DMS 273 (cell line): ENCODE measurements at regions not wholly inside any gene's neighbourhood (a gene's known extent, or its start where the extent isn't known, plus 50 kb on each side); places are given as distances from the start of the nearest gene placed in this dataset.

Experiments used
- DNase-seq: peaks from one replicate; lab custom pipeline; 2025; ENCODE audit not compliant: unreplicated experiment; lab: John Stamatoyannopoulos, UW

DNA sequence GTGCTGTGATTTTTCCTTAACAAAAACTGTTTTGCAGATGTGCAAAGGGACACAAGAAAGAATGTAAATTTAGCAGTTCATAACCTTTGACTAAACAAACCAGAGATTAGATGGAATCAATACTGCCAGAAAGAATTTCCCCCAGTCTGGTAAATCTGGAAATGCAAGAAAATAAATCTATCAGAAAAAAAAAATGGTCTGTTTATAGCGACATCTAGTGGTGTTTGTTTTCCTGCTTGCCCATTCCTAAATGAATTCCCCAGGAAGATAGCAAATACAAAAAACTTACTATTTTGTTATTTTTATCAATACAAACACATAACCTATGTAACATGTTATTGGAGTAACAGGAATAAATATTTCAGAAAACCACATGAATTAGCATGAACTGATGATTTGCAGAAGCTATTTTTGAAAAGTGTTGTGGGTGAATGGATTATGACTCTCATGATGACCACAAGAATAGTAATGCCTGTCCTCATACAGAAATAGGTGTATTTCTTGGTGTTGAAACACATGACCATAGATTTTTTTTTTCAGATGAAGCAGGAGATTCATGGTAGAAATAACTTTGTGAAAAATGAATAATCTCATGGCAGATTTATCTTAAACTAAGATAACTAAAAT, 1703.8 kb downstream of the MAT2B start:
- peak; percentile 36 for DNase-seq

DNA sequence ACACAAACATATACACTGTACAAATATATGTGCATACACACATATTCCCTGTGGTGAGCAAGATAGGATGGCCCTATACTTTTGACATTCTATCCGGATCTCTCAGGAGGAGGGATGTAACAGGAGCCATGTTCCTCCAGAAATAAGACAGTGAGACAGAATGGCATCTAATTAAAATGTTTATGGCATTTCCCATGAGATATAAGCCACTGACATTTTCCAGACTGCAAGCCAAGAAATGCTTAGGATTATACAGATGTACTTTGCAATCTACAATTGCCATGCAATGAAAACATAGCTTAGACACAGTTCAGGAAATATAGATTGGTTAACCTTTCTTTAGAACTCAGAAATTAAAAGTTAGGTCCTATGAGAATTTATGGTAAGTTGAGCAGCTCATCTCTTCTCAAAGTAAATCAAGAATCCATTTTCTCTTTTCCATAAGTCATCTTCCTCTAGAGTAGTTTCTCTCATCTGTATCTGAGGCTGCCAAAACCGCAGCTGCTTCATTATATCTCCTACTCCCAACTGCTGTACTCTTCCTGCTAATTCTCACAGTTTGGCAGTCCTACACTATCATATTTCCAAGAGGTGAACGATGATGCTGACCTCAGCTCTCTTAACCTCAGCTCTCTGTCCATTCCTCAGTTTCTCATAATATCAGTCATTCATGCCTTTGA, 1719.1 kb downstream of the MAT2B start:
- no peak for DNase-seq

DNA sequence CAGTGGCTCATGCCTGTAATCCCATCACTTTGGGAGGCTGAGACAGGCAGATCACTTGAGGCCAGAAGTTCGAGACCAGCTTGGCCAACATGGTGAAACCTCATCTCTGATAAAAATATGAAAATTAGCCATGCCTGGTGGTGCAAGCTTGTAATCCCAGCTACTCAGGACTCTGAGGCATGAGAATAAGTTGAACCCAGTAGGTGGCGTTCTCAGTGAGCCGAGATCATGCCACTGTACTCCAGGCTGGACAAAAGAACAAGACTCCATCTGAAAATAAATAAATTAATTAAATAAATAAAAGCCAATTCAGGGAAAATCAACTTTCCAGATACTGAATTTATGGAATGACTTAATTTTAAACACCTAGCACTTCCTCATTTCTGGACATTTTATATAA, 1722.1 kb downstream of the MAT2B start:
- DNase-seq = no peak

DNA sequence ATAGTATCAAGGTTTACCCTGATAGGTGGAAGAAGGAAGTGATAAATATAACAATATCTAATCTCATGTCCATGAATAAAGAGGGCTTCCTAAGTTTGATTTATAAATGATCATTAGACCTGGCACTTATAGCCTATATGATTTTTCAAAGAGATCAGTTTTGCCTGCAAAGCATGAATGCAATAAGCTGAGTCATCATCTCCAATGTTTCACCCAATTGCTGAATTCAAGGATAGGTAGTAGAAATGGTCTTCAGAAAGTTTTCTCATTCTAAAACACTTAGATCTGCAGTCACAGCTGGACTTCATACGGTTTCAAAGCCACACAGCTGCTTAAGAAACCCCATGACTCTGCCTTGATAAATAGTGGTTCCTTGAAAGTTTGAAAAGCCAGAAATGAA, 1722.8 kb downstream of the MAT2B start:
- no peak for DNase-seq

DNA sequence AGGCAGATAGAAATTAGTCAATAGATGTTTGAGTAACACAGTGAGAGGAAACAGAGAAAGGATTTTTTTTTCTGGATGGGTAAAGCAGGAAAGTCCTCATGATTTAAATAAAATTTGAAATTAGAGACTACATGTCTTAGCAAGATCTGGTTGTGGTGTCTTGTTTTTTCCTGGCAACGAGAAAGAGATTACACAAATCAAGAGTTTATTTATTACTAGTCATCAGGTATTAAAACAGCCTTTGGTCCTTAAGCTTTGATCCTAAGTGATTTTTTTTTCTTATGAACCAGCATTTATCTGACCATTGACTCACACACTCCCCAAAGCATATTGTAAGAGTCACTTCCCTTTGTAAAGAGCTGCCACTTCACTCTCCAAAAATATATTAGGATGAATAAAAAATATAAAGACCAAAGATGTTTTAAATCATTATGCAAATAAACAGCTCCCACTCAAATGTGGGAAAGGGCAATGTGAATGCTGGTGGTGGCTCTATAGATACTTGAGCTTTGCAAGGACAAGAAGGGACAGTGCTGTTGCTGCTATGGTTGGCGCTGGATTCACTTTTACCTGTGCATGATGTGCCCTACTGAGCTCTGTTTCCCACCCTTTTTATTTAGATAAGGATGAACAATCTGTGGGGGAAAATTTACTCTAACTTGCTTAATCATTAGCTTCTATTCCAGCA, 1726.5 kb downstream of the MAT2B start:
- DNase-seq = no peak

DNA sequence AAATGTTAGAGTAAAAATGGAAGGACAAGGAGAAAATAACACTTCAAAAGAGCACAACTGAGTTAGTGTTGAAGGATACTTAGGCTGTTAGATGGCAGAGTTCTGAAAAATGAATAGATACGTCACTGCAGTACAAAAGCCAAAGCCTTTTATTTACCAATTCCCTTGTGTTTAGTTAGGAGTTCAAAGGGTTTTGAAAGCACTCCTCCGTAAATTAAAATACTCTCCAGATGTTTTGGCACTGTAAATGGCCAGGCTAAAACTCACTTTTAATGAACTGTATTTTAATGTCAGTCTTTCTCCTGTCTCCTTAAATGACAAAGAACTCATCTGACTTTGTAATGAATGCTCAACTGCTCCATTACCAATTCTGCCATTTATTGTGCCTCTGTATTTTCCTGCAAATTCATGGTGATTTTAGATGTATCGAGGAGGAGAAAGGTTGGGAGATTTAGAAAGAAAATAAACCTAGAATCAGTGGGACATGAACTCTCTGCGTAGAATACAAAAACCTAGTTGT, 1727.2 kb downstream of the MAT2B start:
- no peak for DNase-seq

DNA sequence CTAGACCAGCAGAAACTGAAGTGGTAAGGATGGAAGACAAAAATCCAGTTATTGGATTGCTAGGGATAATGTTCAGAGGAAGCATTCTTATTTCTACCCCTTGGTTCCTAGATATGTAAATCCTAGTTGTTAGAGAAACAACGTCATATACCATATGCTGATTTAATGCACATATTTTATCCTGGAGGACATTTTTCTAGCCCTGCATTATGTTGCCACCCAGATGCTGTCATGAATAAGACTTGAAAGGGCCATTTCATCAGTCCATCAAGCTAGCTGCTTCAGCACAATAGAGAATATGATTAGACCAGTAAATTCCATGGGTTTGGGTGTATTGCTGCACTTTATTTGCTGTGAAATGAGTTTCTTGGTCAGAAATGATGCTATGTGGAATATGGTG, 1736.4 kb downstream of the MAT2B start:
- DNase-seq = no peak

DNA sequence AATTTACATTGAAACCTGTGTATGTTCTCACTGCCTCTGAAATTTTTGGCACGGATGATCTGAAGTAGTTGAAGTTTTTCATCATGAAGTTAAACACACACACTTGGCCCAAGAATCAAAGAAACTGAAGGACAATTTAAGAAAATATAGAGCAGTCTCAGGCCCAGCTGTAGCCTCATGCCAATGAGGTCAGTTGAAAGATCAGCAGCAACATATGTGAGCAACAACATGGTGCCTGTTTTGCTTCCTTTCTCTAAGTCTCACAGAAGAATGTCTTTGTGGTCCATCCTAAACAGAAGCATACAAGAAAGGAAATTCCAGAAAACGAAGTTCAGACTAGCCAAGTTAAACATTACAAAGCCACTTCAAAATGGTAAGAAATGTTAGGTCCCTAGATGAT, 1737.2 kb downstream of the MAT2B start:
- no peak for DNase-seq

DNA sequence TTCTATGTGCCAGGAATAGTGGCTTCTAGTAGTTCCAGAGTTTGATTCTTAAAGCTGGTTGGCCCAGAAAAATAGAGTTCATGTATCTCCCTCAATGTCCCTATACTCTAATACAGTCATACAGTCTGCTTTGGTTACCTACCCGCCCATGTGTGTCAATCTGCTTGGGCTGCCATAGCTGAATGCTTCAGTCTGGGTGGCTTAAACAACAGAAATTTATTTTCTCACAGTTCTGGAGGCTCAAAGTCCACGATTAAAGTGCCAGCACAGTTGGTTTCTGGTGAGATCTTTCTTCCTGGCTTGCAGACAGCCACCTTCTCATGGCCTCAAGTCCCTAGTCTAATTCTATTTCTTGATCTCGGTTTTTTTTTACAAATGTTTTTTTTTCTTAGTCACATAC, 1739.0 kb downstream of the MAT2B start:
- DNase-seq = no peak

DNA sequence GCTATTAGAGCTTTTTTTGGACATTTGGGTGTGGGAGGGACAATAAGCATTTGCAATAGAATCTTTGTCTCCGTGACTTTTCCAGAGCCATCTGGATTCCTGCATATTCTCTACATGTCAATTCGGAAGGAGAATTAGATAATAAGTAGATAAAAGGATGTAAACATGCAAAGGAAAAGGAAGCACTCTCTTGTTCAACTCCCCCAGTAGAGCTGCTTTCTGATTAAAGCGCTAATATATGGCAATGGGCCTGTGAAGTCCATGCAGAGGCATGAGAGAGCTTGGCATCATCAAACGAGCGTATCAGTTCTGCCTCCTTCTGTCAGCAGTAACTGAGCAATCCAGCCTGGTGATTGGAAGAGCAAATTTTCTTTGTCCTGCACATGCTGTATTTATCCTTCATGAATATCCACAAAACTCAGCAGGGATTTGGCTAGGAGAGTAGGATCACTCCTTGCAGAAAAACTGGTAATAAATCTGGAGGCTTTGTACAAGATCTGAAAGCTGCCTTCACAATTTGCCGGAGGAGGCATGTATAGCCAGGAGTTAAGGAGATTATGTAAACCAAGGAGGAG, 1752.9 kb downstream of the MAT2B start:
- DNase-seq = no peak

DNA sequence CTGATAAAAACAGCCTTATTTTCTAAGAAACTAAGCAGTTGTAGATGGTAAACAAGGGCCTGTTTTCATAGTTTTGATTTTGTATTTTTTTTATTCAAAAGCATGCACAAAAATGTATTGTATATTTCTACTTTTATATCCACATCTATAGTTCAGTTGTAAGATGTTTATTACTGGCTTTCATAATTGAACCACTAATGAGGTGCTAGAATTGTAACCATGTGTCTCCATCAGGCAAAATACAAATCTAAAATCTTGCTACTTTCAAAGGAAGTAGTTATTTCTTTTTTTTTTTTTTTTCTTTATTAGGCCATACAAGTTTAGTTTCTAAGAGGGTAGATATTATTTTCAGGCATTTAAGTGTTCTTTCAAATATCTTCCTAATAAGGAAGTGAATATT, 1755.0 kb downstream of the MAT2B start:
- DNase-seq = no peak

DNA sequence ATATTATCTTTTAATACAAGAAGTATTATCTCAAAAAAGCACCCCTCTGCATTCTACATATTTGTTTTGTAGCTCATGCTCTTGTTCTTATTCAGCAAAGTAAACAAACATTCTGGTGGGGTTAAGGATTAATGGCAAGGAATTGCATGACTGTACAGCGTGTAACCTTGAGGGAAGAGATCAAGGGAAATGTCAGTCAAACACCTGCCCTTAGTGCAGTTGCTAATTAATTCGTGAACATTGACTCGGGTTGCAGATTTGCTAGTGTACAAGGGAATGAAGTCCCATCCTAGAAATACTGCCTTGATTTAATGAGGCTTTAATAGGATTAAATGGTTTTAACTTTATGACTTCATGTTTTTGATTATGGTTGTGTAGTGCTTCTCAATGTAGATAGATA, 1758.1 kb downstream of the MAT2B start:
- no peak for DNase-seq

DNA sequence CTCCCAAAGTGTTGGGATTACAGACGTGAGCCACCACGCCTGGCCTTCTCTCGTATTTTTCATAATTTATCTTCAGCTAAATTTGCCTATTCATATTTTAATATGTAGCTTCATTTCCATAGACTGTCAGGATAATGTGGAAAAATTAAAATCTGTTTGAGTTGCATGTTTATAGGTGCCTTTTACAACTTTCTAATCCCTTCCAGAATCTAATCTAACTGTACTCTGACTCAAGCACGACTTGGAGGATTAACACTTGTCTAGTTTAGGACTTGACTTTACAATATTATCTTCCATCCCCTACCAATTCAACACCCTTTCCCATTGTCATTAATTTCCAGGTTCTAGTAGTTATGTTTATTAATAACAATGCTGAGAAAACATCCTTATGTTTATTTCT, 1761.5 kb downstream of the MAT2B start:
- no peak for DNase-seq

DNA sequence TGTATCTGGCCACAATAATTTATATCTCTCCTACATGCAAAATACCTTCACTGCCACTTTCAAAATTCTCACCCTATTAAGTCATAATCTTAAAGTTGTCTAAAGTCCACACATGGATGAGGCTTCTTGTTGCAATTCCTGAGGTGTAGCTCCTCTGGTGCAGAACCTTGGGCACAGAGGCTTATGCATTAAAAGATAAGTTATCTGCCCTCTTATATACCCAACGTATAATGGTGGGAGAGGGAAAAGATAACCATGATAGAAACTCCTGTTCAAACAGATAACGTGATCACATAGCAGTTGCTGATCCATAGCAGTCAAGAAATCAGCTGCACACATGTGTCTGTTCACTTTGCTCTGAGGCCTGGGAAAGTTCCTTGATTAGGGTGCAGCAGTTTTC, 1767.0 kb downstream of the MAT2B start:
- DNase-seq = no peak

DNA sequence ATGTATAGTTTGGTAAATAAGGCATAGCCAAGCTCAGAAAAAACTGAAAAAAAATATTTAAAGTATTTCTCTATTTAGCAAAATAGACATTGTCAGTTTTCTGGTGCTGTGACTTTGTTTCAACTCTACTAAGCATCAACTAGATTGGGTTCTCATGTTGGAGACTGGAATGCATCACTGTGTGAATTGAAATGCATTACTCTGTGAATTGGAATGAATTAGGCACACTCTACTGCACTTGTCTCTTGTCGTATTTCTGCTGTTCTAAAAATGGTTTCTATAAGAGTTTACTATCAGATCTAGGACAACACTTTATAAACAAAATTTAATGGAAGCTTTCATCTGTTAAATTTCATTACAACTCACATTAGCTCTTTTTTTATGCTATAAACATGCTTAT, 1772.2 kb downstream of the MAT2B start:
- DNase-seq = no peak

DNA sequence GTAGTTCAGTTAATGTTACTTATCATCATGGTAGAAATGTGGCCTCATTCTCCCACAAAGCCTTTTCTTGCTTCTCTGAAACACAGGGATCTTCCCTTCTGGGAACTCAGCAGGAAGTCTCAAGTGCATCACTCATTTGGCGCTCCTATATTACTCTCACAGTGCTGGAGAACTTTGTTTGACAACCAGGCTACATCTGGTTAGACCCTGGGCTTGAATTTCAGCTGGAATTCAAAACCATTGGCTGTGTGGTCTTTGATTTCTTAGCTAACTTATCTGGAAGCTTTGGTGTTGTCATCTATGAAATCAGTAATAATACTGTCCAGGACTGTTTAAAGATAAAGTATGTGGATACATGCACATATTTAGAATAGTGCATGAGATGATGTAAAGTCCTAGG, 1777.1 kb downstream of the MAT2B start:
- DNase-seq = no peak

DNA sequence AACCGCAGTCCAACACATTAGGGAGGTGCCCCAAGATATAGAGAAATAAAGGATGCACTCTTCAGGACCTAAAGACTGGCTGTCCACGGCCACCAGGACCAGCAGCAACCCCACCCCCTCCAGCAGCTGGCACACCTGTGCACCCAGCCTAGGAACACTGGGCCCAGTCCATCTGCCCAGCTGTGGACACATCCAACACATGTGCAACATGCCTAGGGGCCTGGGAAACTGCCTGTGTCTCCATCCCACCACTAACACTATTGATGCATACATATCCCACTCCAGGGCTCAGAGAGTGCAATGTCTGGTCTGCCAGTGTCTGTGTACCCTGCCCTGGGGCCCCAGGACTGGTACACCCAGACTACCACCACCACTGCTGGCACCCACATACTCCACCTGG, 1781.3 kb downstream of the MAT2B start:
- DNase-seq = no peak

DNA sequence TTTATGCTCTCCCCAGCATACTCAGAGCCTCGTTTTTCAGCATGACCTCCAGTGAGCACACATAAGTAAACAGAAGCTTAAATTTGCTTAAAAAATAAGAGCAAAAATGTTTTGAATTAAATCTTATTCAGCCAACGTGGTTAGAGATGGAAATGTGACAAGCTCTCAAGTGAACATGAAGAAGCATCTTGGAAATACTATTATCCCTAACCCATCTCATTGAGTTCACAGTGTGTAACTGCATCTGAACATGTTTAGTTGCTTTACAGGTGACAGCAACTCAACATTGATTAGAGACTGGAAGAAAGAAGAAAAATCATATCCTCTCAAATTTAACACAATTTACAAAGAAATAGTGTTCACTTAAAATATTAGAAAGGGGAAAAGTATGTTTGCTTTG, 1785.1 kb downstream of the MAT2B start:
- DNase-seq = no peak

DNA sequence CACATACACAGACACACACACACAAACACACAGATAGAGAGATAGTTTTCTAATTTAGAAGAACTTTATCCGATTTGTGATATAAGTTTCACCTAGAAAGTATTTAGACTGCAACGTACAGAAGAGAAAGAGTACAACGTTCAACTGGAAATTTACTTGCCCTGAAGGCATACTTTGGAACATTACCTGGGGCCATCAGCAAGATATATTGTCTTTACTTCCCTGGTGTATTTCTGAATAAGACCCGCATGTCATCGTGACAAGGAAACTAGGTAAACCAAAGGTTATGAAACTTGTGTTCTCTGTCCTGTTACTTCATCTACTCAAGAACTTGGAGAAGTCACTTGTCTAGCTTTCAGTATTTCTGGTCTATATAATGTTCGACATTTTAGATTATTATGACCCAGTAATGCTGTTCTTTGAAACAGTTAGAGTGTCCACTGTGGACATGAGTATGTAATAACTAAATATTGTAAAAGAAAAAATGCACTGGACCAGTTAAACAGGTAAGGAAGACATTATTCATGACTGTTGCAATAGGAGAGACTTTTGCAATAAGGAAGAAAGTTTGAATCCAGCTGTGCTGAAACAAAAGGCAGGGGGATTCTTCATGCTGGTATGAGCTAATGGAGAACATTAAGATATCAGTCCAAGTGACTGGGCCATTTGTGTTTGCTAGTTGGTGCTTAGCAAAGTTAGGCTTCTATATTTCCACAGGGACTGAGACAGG, 1791.1 kb downstream of the MAT2B start:
- no peak for DNase-seq

DNA sequence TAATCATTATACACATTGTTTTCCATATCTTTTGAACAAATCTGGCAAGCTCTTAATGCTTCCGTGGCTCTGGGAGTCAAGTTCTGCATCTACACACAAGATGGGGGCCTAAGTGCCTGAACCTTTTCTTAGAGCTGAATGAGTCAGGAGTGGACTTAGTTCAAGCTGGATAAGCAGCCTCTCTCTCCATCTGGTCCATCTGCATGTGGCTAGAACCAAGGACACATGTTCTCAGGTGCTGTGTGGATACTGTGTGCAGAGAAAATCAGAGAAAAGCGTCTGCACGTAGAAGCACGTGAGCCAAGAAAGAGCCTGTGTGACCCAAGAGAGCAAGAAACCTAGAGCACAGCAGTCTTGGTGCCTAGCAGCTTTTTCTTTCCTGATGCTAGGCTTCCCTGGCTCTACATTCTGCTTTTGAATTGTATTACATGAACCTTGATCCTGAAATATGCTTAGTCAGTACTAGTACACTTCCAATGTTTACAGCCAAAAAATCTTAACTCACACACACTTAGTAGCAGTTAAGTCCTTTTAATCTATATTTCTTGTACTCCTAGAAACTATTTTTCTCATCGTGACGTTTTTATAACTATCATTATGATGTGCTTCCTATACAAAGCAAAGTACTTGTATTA, 1798.9 kb downstream of the MAT2B start:
- no peak for DNase-seq

DNA sequence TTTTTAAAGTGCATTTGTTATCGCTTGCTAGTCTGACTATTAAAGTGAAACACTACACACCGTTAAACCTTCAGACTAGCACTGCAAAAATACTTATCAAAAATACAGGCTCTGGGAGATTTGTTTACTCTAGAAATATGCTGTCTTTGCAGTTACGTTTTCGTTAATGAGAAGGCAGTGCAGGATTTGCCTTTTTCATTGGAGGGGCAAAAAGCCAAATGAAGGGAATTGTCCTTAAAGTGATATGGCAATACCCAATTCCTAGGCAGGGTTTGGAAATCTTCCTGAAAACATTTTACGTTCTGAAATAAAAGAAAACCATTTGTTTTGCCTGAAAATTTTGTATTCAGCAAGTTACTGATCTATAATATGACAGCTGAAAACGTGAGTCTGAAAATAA, 1800.2 kb downstream of the MAT2B start:
- DNase-seq = no peak
